ENCODE measurements at regions not wholly inside any gene's neighbourhood (a gene's known extent, or its start where the extent isn't known, plus 50 kb on each side); places are given as distances from the start of the nearest gene placed in this dataset.

DNA sequence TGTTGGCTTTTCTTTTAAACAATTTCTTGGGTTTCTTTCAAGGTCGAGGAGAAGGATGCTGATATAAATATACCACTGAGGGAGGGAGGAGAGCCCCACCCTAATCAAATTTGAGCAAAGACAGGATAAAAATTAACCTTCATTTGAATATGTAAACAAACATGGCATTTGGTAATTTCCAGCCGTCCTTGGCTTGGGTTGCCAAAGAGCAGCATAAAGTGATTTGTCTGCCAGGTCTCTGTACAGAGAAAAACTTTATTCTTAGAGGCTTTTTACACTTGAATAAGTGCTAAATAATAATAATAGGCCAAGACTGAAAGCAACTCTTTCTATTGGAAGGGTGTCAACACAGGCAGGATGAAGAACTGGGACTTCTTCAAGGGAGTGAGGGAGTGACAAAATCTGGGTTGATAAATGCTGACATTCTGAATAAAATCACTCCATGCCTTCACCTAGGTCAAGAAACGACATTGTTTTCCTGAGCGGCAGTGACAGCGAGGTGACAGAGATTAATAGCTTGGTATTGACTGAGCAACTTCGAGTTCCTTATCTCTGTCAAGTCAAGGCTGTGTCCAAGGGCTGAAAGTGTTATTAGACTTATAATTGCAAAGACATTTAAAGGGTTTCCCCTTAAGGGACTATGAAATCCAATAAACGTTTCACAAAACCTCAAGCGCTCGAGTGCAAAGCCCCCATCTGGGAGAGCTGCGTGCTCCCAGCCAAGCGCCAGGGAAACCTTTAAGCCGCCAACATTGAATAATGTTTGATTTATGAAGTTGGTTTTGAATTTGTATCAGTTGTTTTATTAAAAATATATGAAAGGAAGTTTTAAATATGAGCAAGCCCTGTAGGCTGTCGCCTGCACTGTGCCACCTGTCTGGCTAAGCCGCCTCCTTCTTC, 269.5 kb upstream of the N4BP1 start:
- DNase-seq = no peak

DNA sequence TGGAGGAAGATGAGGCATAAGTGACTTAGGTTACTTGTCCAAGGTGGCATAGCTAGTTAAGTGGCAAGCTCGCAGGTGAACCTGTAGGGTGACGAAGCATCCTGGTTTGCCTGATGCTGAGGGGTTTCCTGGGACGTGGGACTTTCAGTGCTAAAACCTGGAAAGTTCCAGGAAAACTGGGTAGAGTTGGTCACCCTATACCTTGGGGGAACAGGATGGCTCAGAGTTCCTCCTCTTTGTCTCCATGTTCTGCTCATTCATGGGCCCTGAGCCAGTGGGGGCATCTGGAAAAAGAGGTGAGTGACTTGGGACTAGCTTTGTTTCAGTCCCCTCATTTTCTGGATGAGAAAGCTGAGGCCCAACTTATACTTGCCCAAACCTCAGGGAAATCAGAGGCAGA, 268.0 kb upstream of the N4BP1 start:
- no peak for DNase-seq

DNA sequence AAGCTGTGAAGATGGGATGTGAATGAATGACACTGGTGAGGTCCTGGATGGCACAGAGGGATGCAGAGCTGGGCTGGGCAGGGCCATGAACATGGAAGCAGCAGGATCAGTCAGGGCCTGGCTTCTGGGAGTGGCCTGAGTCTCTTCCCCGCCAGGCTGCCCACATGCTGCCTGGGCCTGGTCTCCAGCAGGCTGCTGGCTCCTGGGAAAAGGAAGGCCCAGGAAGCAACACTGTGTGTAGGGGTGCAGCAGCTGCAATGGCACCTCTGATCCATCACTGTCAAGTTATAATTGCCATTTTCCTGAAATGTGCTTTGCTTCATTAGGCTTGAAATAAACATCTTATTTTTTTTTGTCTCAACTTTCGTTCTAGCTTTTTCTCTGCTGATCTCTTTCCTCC, 260.2 kb upstream of the N4BP1 start:
- no peak for DNase-seq

DNA sequence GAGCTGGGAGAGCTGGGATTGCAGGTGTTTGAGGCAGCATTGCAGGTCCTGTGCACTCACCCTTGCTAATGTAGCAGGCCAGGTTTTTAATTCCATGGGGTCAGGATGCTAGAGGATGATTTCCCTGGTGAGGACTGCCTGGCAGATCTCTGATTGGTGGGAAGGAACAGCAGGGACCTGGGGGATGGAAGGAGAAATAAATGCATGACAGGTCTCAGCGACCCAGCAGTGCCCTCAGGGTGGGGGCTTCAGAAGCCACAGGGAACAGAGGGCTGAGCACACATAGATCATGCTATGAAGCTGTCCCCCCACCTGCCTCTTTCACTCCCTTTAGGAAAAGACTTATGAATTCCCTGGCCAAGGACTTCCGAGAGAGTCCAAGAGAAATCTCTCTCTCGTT, 255.5 kb upstream of the N4BP1 start:
- no peak for DNase-seq

DNA sequence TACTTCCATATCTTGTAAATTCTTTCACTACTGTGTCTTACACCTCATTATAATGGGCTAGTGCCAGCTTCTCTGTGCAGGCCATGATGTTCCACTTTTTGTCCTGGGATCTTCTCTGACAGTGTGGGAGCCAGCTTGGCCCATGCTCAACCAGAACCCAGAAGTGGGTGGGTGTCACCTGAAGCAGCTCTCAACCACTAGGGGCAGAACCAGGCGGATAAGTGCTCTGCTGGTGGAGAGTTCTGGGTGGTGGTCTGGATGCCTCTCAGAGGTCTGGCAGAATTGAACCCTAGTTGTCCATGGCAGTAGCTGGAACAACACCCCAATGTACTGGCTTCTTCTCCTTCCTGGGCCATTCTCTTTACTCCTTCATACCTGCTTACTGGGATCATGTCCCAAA, 254.1 kb upstream of the N4BP1 start:
- DNase-seq = no peak

DNA sequence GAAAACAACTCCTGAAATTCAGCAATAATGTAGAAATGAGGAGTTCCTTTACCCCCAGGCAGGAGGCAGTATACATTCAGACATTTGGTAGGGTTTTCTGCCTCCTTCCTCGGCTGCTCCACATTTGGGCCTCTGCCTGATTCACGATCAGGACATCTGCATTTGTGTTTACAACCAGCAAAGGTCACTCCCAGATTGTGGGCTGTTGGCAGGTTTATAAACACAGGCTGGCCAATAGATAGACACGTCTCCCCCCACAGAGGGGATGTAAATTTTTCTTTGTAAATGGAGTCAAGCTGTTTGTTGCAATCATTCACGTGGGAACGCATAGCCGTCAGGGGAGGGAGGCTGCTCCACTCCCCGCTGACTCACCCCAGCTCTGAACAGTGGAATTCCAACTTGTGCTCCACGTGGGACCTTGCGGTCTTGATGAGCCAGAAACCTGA, 252.1 kb upstream of the N4BP1 start:
- no peak for DNase-seq

DNA sequence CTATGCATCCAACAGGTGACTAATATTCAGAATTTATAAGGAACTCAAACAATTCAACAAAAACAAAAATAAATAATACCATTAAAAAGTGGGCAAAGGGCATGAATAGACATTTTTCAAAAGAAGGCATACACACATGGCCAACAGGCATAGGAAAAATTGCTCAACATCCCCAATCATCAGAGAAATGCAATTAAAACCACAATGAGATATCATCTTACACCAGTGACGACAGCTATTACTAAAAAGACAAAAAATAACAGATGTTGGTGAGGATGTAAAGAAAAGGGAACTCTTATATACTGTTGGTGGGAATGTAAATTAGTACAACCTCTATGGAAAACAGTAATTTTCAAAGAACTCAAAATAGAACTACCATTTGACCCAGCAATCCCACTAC, 250.4 kb upstream of the N4BP1 start:
- no peak for DNase-seq

DNA sequence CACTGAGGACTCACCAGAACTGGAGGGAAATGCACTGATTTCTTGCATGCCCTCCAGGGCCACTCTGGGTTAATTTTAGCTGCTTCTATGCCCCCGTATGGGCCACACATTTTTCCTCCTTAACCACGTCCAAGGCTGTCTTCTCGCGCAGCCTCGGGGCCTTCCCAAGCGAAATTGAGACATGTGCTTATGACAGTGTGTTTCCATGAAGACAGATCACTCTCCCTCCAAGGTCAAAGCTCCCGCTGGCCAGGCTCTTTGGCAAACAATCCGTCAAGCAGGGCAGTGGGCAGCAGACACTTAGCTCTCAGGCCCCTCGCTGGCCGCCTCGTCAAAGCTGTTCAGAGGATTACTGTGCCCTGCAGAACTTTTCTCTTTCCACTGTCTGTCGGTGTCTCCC, 243.0 kb upstream of the N4BP1 start:
- DNase-seq = no peak

DNA sequence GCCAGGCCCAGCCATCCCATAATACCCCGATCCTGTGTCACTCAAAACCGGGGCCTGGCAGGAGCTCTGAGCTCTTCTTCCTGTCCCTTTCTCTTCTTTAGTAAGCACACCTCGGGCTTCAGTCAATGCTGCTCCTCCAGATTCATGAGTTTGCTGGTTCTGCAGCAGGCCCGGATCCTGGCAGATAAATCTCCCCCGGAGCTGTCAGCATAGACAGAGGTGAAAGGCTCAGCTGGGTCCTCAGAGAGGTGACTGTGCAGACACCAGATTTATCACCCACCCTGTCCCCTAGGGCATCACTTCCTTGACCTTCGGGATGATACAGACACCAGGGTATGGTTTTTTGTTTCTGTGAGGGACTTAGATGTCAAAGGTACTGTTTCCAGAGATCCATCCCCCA, 242.5 kb upstream of the N4BP1 start:
- no peak for DNase-seq

DNA sequence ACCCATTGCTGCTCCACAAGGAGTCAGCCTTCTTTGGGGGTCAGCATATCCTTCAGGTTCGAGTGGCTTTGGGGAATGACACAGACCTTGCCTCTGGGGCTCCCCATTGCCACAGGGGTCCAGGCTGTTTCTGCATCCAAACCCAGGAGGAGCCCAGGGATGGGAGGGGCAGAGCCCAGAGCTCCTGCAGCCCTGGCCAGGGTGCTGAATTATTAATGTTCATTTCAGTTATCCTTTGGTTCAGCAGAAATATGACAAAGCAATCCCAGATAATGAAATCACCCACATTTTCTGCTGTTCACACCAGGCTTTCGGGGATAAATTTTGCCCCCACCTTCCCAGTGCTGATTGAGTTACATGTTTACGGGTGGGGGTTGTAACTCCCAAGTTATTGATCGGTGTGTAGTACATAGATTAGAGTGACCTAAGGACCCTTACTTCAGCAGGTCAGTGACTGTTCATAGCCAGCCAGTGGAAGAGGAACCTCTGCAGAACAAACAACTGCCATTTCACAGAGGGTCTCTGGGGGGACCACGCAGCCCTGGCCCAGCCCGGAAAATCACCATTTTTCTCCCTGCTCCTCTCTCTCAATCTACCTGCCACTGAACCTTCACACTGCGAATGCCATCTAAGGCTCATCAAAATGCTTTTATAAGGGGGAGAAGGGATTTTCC, 240.3 kb upstream of the N4BP1 start:
- no peak for DNase-seq

DNA sequence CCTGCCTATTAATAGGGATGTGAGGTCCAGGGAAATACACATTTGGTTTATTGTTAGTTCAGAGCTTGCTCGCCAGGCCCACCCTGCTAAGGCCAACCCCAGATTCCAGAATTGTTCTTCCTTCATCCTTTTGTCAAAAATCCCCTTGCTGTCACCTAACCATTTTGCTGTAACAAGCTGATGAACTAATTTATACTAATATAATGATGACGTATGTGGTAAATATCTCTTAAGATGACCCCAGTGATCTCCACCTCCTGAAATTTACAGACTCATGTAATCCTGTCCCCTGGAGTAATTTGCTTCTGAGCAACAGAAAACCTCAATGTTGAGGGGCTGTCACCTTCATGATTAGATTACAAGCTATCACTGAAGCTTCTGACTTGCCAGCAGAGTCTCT, 236.3 kb upstream of the N4BP1 start:
- no peak for DNase-seq

DNA sequence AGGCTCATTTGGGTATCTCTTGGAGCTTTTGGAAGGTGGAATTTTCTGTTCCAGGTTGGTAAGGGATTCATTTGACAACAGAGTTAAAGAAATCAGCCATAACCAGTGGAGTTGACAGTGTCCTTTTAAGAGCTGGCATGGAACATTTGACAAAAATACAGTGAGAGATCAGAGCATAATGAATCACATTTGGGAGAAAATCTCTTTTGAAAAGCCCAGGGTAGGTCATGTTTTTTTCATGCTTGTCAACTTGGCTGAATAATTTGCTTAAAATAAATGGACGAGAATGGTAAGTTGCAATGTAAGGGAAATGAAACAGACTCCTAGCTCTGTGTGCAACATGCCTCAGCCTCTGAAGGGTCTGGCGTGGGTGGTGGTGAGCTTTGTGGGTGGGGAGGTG, 235.3 kb upstream of the N4BP1 start:
- no peak for DNase-seq

DNA sequence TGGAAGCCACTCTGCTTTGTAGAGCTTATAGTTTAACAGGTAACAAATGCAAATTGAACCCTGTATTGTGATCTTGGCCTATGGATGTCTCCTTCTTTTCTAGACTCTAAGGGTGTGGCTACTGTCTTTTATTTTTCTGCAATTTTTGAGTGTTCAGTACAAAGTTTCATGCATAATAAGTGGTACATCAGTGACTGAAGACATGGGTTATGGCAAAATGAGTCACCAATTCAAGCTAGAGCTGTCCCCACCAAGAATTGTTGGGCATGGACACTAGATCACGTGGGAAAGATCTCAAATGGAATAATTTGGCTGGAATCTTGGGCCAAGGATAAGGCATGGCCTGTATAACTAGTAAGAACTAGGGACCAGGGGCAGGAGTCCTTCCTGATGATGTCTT, 228.4 kb upstream of the N4BP1 start:
- no peak for DNase-seq

DNA sequence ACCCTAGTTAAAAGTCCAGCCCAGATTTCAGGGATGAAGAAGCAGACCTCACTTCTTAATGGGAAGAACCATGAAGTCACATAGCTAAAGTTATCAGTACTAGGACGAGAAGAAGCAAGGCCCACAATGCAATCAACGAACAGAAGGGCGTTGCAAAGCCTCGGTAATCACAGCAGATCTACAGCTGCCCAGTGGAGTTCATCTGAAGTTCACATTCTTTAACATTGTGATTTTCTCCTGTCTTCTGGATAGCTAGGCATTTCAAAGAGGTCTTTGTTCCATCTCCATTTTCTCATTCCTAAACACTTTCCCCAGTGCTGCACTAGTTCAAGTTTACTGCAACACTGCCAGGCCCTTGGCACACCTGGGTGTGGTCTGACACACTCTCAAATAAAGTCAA, 226.7 kb upstream of the N4BP1 start:
- DNase-seq = no peak

DNA sequence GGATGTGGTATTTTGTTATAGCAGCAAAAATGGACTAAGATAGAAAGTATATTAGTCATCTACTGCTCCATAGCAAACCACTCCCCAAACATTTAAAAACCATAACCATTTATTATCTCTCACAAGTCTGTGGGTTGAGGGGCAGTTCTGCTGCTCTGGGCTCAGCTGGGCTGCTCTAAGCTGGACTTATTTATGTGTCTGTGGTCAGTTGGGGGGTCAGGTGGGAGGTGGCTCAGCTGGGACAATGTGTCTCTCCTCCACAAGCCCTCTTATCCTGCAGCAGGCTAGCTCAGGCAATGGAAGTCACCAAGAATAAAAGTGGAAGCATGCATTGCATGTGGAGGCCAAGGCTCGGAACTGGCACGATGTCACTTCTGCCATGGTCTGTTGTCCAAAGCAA, 226.1 kb upstream of the N4BP1 start:
- no peak for DNase-seq

DNA sequence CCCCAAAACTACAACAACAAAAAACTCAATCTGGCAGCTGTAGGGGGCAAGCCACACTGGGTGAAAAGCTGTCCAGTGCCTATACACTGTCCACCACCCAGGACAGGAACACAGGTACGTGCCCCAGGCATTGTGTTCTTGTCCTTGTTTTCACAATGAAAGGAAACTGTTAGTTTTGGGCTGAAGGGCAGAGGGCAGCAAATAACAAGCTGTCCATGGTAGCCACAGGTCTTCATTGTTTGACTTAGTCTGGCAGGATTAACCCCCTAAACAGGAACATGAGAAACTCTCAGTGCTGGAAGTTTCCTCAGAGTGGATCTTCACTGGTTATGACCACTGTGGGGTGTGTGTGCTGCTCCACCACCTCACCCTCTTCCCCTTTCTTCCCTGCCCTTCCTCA, 224.6 kb upstream of the N4BP1 start:
- DNase-seq = no peak

DNA sequence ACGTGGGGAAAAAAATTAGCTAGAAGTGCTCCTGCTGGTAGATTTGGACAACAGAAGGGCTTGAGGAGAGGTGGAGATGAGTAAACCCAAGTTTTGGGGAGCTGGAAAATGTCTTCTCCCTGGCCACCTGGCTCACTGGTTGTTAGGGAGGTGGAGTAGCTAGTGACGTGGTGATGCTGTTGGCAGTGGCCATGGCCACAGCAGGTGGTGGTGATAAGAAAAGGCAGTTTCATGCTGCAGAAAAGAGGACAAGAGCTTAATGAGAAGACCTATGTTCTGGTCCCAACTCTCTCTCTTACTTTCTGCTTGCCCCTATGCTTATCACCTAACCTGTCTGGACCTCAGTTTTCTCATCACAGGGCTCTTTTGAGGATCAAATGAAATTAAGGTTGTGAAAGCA, 223.5 kb upstream of the N4BP1 start:
- no peak for DNase-seq

DNA sequence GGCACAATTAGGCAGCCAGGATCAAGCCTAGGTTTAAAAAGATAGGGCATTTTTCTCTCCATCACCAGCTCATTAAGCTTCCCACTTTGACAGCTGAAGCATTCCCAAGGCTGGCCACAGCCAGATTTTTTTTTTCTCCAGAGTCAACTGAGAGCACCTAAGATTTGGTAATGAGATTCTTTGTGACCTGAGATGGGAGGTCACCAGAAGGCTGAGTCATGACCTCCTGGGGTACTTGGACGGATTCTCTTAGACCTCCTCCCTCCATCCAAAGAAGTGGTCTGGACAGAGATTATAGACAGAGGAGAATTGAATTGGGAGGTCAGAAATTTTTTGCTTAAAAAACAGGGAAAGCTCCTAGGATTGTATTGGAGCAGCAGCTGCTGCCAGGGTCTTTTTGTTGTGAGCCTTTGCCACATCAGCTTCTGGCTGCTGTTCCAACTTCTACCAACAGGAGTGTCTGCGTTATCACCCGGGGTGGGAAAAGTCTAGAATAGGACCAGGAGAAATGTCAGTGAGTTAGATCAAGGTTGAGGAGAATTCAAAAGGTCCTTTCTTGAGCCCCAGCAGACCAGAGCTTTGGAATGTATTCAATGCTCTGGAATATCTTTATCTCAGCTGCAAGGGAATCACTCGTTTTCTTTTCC, 221.2 kb upstream of the N4BP1 start:
- no peak for DNase-seq

DNA sequence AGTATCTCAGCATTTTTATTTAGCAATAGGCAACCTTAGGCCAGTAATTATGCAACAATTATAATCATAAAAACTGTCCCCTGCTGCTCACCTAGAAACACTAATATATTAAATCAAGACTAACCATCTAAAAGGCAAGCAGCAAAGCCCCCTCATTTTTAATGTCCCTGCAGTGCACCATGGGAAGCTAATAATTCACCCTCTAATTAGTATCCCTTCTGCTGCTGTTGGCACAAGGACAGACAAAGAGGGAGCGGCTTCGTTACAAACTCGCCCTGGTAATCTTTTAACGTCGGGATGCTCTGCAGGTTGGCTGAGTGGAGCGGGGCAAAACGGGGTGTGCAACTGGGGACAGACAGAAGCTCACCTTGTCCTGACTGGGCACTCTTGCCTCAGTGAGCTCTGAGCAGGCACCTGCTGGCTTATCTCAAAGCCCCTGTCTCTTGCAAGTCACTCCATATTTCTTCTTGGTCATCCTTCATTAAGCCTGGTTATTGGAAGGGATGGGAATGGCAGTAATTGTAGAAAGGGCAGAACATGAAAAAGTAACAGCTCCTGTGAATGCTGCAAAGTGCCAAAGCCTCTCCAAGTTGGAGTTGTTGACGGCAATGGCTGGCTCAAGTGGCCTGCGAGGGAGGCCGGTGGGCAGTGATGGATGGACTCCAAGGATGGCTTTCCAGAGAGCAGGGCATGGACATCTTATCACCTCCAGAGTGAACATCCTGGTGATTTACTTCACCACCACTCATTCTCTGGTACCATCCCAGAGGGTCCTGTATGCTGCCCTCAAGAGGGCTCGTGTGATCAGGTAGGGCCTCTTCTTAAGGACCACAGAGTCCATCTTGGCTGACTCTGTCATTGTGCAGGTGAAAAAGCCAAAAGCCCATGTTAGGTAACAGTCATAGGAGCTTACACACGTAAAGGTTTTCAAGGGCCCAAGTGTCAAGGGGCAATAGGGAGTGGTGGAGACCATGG, 219.6 kb upstream of the N4BP1 start:
- no peak for DNase-seq

DNA sequence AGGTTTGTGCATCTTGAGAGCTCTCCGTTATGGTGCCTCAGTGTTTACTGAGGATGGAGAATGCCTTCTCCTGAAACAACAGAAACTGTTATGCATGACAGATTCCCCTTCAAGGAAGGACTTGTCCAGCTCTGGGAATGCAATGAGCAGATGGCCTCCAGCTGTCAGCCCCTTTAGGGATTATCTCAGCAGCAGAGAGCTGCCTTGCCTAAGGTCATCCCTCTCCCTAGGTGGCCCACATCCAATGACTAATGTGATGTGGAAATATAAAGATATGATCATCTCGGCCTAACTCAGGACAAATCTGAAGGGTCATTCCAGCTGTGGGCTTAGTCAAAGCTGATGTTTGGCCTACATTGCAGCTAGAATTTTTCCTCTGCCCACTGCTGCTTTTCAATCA, 214.3 kb upstream of the N4BP1 start:
- no peak for DNase-seq

DNA sequence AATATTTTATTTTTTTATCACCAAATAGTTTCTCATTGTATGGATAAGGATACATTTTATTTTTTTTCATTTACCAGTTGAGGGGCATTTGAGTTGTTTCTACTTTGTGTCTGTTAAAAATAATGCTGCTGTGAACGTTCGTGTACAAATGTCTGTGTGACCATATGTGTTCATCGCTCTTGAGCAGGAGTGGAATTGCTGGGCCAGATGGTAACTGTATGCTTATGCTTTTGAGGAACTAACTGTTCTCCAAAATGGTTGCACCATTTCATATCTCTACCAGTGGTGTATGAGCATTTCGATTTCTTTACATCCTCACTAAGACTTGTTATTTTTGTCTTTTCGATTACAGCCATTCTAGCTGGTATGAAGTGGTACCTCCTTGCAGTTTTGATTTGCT, 212.5 kb upstream of the N4BP1 start:
- no peak for DNase-seq

DNA sequence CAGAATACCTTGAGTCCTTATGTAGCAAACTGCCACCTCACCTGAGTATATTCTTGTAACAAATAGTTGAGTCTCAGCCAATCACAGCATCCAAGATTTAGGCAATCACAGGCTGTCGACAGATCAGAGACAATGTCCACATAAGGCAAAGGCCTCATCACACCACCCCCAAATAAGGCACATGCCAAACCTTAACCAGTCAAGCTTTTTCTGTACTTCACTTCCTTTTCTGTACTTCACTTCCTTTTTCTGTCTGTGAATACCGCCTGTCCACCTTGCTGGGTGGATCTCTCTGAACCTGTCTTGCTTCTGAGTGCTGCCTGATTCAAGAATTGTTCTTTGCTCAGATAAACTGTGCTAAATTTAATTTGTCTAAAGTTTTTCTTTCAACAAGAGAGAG, 210.4 kb upstream of the N4BP1 start:
- DNase-seq = no peak

DNA sequence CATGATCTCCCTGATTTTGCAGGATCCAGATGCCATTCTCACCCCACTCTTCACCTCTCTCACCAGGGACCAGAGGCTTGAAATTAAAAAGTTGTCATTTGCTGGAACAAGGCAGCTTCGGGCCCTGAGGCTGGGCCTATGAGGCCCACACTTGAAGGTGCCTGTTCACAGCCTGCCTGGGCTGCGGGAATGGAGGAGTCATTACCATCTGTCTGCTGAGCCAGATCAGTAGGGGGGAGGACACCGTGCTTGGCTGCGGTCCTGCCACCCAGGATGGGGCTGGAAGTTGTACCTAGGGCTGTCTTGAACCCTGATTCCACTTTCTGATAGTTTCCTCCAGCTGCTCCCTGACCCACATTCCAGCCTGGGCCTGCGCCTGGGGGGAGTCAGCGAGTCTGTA, 208.3 kb upstream of the N4BP1 start:
- DNase-seq = no peak

Data from suppressor macrophage treated with lipopolysaccharide for 4 hours (primary cell).